ENCODE measurements at regions not wholly inside any gene's neighbourhood (a gene's known extent, or its start where the extent isn't known, plus 50 kb on each side); places are given as distances from the start of the nearest gene placed in this dataset.

- DNase-seq (ENCODE audit: low read depth in 2 of 2) = no peak
Observed at GRCh38 chr12:114916541-114916940, 232.6 kb upstream of the TBX3 start.

- DNase-seq (ENCODE audit: low read depth in 2 of 2) = no peak
Observed at GRCh38 chr12:114916124-114916523, 232.1 kb upstream of the TBX3 start.

- DNase-seq (ENCODE audit: low read depth in 2 of 2) = no peak
Observed at GRCh38 chr12:114913871-114914801, 230.2 kb upstream of the TBX3 start.

DNA sequence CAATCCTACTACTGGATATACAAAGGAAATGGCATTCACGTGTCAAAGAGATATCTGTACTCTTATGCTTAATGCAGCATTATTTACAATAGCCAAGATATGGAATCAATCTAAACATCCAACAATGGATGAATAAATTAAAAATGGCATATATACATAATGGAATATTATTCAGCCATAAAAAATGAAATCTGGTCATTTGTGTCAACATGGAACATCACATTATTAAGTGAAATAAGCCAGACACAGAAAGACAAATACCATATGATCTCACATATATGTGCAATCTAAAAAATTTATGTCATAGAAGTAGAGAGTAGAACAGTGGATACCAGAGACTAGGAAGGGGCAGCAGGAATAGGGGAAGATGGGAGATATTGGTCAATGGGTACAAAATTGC is 228.8 kb upstream of the TBX3 start:
- no peak for DNase-seq (ENCODE audit: low read depth in 2 of 2)

GRCh38 chr12:114911196-114911595 is 227.2 kb upstream of the TBX3 start:
- no peak for DNase-seq (ENCODE audit: low read depth in 2 of 2)

GRCh38 chr12:114904254-114905003 is 220.5 kb upstream of the TBX3 start:
- DNase-seq (ENCODE audit: low read depth in 2 of 2) = no peak

DNA sequence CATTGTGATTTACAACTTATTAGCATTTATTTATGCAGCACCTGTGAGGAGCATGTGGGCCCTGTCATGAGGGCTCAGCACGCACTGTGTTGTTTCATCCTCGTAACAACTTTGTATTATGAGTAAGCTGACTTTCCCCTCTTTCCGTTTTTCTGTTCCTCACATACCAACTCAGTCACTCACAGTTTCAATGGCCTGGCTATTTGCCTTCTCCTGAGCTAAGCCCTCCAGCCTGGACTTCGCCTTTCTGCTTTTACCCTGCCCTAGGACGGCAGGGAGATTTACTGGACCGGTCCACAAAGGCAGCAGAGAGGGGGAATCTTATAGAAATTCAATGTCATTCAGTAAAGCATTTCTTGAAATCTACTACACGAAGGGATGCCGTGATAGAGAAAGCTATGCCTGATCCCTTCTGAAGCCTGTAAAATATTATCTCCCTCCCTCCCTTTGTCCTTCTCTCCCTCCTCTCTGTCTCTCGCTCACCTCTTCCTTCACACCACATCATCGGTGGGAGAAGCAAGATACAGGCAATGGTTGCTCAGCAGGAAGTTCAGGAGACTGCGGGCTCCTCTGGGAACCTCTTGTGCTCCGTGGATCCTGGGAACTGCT is 219.2 kb upstream of the TBX3 start:
- DNase-seq (ENCODE audit: low read depth in 2 of 2) = no peak

DNA sequence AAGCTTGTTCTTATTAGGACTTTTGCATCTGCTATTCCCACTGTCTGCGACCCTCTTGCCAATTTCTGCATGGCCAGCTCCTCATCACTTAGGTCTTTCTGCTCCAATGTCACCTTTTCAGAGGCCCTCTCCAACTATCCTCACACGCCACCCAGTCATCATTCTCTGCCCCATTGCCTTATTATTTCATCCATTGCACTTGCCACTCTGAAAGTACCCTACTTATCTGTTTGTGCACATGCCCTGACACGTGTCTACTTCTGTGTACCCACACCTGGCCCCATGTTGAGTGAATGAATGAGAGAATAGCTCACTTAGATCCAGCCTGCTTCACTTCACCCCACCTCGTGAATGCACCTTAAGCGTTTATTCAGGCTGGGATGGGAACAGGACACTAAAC is 218.7 kb upstream of the TBX3 start:
- DNase-seq (ENCODE audit: low read depth in 2 of 2) = no peak

GRCh38 chr12:114901316-114901715 is 217.3 kb upstream of the TBX3 start:
- no peak for DNase-seq (ENCODE audit: low read depth in 2 of 2)

DNA sequence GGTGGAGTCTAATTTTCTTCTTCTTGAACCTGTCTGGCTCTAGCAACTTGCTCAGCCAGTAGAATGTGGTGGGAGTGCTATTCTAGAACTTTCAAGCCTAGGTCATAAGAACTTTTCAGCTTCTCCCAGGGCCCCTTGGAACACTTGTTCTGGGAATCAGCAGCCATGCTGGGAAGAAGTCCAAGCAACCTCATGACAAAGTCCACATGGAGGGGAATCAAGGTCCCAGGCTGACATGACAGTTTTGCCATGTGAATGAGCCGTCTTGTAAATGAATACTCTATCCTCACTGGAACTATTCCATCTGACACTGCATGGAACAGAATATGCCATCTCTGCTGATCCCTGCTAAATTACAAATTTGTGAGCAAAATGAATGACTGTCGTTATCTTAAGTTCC is 214.2 kb upstream of the TBX3 start:
- no peak for DNase-seq (ENCODE audit: low read depth in 2 of 2)

DNA sequence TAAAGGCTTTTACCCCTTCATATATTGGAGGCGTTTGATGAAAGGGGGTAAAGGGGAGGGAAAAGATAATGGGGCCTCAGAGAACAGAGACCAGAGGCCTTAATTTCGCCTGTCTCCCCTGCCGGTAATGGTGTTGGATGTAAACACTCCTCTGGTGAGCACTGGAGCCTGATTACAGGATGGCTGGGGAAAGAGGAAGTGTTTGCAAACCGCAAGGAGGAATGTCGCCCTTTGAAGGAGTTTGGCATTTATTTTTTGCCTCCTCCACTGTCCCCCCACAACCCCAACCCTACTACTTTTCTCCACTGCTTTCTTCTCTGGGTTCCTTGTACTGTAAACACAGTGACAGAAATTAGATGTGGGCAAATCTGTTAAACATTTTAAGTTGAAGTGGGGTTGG is 211.9 kb upstream of the TBX3 start:
- no peak for DNase-seq (ENCODE audit: low read depth in 2 of 2)

DNA sequence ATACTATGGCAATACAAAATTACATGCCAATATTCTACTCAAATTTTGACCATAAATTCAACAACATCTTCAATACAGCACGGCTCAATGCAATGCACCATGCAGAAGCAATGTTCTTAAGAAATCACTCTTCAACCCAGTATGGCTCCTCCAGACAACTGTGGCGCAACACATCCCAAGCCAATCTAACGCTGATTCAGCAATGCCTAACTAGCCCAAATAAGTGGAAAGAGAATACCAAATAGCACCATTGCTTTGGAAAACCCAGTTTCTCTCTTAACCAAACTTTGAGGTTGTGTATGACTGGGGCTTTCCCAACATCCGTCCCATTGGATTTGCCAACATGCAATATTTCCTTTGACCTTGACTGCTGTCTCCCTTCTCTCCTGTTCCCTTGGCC is 211.1 kb upstream of the TBX3 start:
- no peak for DNase-seq (ENCODE audit: low read depth in 2 of 2)

- no peak for DNase-seq (ENCODE audit: low read depth in 2 of 2)
Observed at GRCh38 chr12:114894076-114894475, 210.1 kb upstream of the TBX3 start.

DNA sequence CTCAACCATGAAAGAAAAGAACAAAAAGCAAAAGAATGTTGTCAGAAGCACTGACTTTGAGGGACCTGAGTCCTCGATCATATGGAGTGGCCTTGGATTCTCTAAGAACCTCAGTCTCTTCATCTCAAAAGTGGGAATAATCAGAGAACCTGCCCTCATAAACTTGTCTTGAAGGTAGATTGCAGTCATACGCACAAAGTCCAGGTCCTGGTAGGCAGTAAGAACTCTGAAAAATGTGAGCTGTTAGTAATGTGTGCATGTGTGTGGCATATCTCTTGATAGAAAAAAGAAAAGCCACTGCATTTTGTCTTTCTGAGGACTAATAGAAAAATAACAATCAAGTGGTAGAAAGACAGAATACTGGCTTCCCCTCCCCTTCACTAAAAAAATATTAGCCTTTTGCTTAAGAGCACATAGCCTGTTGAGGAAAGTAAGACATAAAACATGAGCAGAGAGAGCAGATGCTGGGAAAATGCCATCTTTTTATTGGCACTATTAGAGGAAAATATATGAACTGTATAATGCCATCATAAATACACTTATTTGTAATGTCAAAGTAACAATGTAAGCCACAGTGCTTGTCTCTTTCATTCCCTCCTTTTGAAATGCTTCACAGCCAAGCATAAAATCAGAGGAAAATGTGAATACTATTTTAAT is 205.1 kb upstream of the TBX3 start:
- no peak for DNase-seq (ENCODE audit: low read depth in 2 of 2)

DNA sequence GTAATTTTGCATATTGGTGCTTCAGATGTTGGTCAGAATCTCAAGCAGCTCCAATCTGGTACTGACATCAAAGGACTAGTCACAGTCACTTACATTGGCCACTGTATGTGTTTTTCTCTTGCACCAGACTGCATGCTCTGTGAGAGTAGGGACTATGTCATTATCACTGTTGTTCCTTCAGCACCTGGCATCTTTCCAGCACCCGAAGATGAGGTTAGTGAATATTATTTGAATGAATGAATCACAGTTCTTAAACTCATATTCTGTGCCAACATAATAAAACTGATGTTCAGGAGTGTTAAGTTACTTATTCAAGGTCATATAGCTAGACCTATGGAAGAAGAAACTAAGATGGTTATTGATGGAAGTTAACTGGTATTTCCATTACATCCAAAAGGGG is 204.5 kb upstream of the TBX3 start:
- no peak for DNase-seq (ENCODE audit: low read depth in 2 of 2)

GRCh38 chr12:114885501-114885900 is 201.5 kb upstream of the TBX3 start:
- DNase-seq (ENCODE audit: low read depth in 2 of 2) = no peak

GRCh38 chr12:114884575-114884974 is 200.6 kb upstream of the TBX3 start:
- DNase-seq (ENCODE audit: low read depth in 2 of 2) = no peak

DNA sequence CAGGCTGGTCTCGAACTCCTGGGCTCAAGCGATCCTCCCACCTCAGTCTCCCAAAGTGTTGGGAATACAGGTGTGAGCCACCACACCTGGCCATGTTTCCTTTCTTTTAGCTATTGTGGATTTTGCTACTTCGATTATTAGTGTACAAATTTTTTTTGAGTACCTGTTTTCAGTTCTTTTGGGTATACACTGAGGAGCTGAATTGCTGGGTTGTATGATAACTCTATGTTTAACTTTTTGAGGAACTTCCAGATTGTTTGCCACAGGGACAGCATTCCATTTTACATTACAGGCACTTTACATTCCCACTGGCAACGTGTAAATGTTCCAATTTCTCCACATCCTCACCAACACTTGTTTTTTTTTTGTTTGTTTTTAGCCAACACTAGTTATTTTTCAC is 198.1 kb upstream of the TBX3 start:
- no peak for DNase-seq (ENCODE audit: low read depth in 2 of 2)

GRCh38 chr12:114879354-114879753 is 195.4 kb upstream of the TBX3 start:
- DNase-seq (ENCODE audit: low read depth in 2 of 2) = no peak

- DNase-seq (ENCODE audit: low read depth in 2 of 2) = no peak
Observed at GRCh38 chr12:114878781-114879180, 194.8 kb upstream of the TBX3 start.

- no peak for DNase-seq (ENCODE audit: low read depth in 2 of 2)
Observed at GRCh38 chr12:114876968-114877680, 193.1 kb upstream of the TBX3 start.
